ENCODE measurements at regions not wholly inside any gene's neighbourhood (a gene's known extent, or its start where the extent isn't known, plus 50 kb on each side); places are given as distances from the start of the nearest gene placed in this dataset.

GRCh38 chr10:80860719-80861118 lies 323.0 kb downstream of the SH2D4B start:
- DNase-seq (ENCODE audit: low spot score), result no peak

GRCh38 chr10:80861882-80862281 lies 324.2 kb downstream of the SH2D4B start:
- DNase-seq (ENCODE audit: low spot score), result no peak

GRCh38 chr10:80870282-80870681 lies 332.6 kb downstream of the SH2D4B start:
- DNase-seq (ENCODE audit: low spot score), result no peak

GRCh38 chr10:80871083-80871482 lies 333.4 kb downstream of the SH2D4B start:
- no peak for DNase-seq (ENCODE audit: low spot score)

- DNase-seq (ENCODE audit: low spot score), result no peak
Measured at GRCh38 chr10:80878330-80878729, 340.6 kb downstream of the SH2D4B start.

- DNase-seq (ENCODE audit: low spot score), result no peak
Measured at GRCh38 chr10:80890146-80890545, 352.4 kb downstream of the SH2D4B start.

- no peak for DNase-seq (ENCODE audit: low spot score)
Measured at GRCh38 chr10:80893256-80893655, 355.6 kb downstream of the SH2D4B start.

- no peak for DNase-seq (ENCODE audit: low spot score)
Measured at GRCh38 chr10:80894311-80894791, 356.6 kb downstream of the SH2D4B start.

GRCh38 chr10:80894797-80895467 lies 357.2 kb downstream of the SH2D4B start:
- no peak for DNase-seq (ENCODE audit: low spot score)

- DNase-seq (ENCODE audit: low spot score), result no peak
Measured at GRCh38 chr10:80896076-80896475, 358.4 kb downstream of the SH2D4B start.

- DNase-seq (ENCODE audit: low spot score), result no peak
Measured at GRCh38 chr10:80896959-80897358, 359.3 kb downstream of the SH2D4B start.

GRCh38 chr10:80900661-80901060 lies 363.0 kb downstream of the SH2D4B start:
- no peak for DNase-seq (ENCODE audit: low spot score)

- no peak for DNase-seq (ENCODE audit: low spot score)
Measured at GRCh38 chr10:80908611-80909010, 370.9 kb downstream of the SH2D4B start.

- DNase-seq (ENCODE audit: low spot score), result no peak
Measured at GRCh38 chr10:80909254-80909653, 371.6 kb downstream of the SH2D4B start.

GRCh38 chr10:80917636-80918035 lies 379.9 kb downstream of the SH2D4B start:
- DNase-seq (ENCODE audit: low spot score), result no peak

- no peak for DNase-seq (ENCODE audit: low spot score)
Measured at GRCh38 chr10:80921032-80921431, 383.3 kb downstream of the SH2D4B start.

GRCh38 chr10:80924063-80924952 lies 386.6 kb downstream of the SH2D4B start:
- DNase-seq (ENCODE audit: low spot score), result peak; percentile 6

- no peak for DNase-seq (ENCODE audit: low spot score)
Measured at GRCh38 chr10:80927419-80928078, 389.8 kb downstream of the SH2D4B start.

GRCh38 chr10:80938903-80939302 lies 401.2 kb downstream of the SH2D4B start:
- DNase-seq (ENCODE audit: low spot score), result no peak

- DNase-seq (ENCODE audit: low spot score), result no peak
Measured at GRCh38 chr10:80945264-80945880, 407.7 kb downstream of the SH2D4B start.

GRCh38 chr10:80946073-80946472 lies 408.4 kb downstream of the SH2D4B start:
- DNase-seq (ENCODE audit: low spot score), result no peak

Measured in CD4-positive, alpha-beta T cell treated with Interleukin-15 for 4 hours (primary cell).